Trophoblast cell (in vitro differentiated cells and primary cell): ENCODE measurements at regions not wholly inside any gene's neighbourhood (a gene's known extent, or its start where the extent isn't known, plus 50 kb on each side); places are given as distances from the start of the nearest gene placed in this dataset.

Experiments used
- DNase-seq, 2 donors: peaks; one replicate each; pipeline ENCODE4 v3.0.0-alpha.2; 2016
- H2AFZ ChIP-seq: 2 replicates; pipeline ENCODE4 v1.6.1; 2013; ENCODE audit warnings: low read length, moderate library complexity, mild to moderate bottlenecking; ENCODE audit not compliant: insufficient read depth, poor library complexity
- H2AK5ac ChIP-seq: 2 replicates; pipeline ENCODE4 v1.6.1; 2013; ENCODE audit warnings: mild to moderate bottlenecking, low read length
- H2BK120ac ChIP-seq: 2 replicates; pipeline ENCODE4 v1.6.1; 2013; ENCODE audit warnings: low read length, mild to moderate bottlenecking, moderate library complexity; ENCODE audit not compliant: insufficient read depth, poor library complexity
- H2BK12ac ChIP-seq: 2 replicates; pipeline ENCODE4 v1.6.1; 2013; ENCODE audit warnings: mild to moderate bottlenecking, low read length, moderate library complexity
- H2BK5ac ChIP-seq: 2 replicates; pipeline ENCODE4 v1.6.1; 2013; ENCODE audit warnings: low read length, low read depth, moderate library complexity, mild to moderate bottlenecking; ENCODE audit not compliant: poor library complexity
- H3K14ac ChIP-seq: 2 replicates; pipeline ENCODE4 v1.6.1; 2013; ENCODE audit warnings: mild to moderate bottlenecking, low read length
- H3K18ac ChIP-seq: 2 replicates; pipeline ENCODE4 v1.6.1; 2013; ENCODE audit warnings: mild to moderate bottlenecking, low read length
- H3K23ac ChIP-seq: 2 replicates; pipeline ENCODE4 v1.6.1; 2013; ENCODE audit warnings: low read length
- H3K27ac ChIP-seq: 2 replicates; pipeline ENCODE4 v1.5.1; 2013; ENCODE audit warnings: low read depth, mild to moderate bottlenecking, inconsistent platforms, low read length, moderate library complexity
- H3K27me3 ChIP-seq: 2 replicates; pipeline ENCODE4 v1.6.1; 2013; ENCODE audit warnings: inconsistent platforms, mild to moderate bottlenecking, low read length, moderate library complexity; ENCODE audit not compliant: insufficient read depth
- H3K36me3 ChIP-seq, 2 experiments: 1 replicate in 1 of 2; 2 replicates in 1 of 2; pipeline ENCODE4 v1.6.1; 2013; ENCODE audit warnings: low read length in 2 of 2, mild to moderate bottlenecking in 2 of 2, moderate library complexity in 1 of 2; ENCODE audit not compliant: insufficient read depth in 2 of 2, control insufficient read depth in 1 of 2
- H3K4ac ChIP-seq: 2 replicates; pipeline ENCODE4 v1.6.1; 2013; ENCODE audit warnings: low read depth, mild to moderate bottlenecking, low read length, moderate library complexity
- H3K4me1 ChIP-seq, 2 experiments: 1 replicate in 1 of 2; 2 replicates in 1 of 2; pipeline ENCODE4 v1.6.1; 2013; ENCODE audit warnings: low read length in 2 of 2, mild to moderate bottlenecking in 2 of 2, moderate library complexity in 1 of 2; ENCODE audit not compliant: insufficient read depth in 2 of 2, control insufficient read depth in 1 of 2
- H3K4me2 ChIP-seq: 2 replicates; pipeline ENCODE4 v1.6.1; 2013; ENCODE audit warnings: inconsistent platforms, mild to moderate bottlenecking, low read length, moderate library complexity
- H3K4me3 ChIP-seq: 2 replicates; pipeline ENCODE4 v1.5.1; 2013; ENCODE audit warnings: mild to moderate bottlenecking, low read depth, low read length, inconsistent platforms
- H3K79me1 ChIP-seq: one replicate; pipeline ENCODE4 v1.6.1; 2013; ENCODE audit warnings: low read length
- H3K79me2 ChIP-seq: 2 replicates; pipeline ENCODE4 v1.6.1; 2013; ENCODE audit warnings: low read length, mild to moderate bottlenecking; ENCODE audit not compliant: control insufficient read depth, insufficient read depth, poor library complexity
- H3K9ac ChIP-seq: 2 replicates; pipeline ENCODE4 v1.6.1; 2013; ENCODE audit warnings: mild to moderate bottlenecking, low read length
- H3K9me3 ChIP-seq: 2 replicates; pipeline ENCODE4 v1.6.1; 2013; ENCODE audit warnings: low read depth, mild to moderate bottlenecking, control low read depth, inconsistent platforms, low read length; ENCODE audit not compliant: insufficient read depth
- H4K12ac ChIP-seq: 2 replicates; pipeline ENCODE4 v1.6.1; 2013; ENCODE audit warnings: low read depth, mild to moderate bottlenecking, low read length, moderate library complexity
- H4K8ac ChIP-seq: 2 replicates; pipeline ENCODE4 v1.6.1; 2013; ENCODE audit warnings: low read depth, mild to moderate bottlenecking, low read length, moderate library complexity
- H4K91ac ChIP-seq: one replicate; pipeline ENCODE4 v1.6.1; 2013; ENCODE audit warnings: low read depth, mild to moderate bottlenecking, low read length, moderate library complexity
- WGBS: extraction: QIAGEN DNeasy Blood & Tissue Kit; methylation state at CpG from one replicate; pipeline ENCODE4 v1.1.7; 2013; ENCODE audit warnings: missing lambda C conversion rate; ENCODE audit not compliant: insufficient read length, insufficient coverage; ENCODE audit errors: extremely low coverage; 5-methylcytosine and 5-hydroxymethylcytosine counted together

DNA sequence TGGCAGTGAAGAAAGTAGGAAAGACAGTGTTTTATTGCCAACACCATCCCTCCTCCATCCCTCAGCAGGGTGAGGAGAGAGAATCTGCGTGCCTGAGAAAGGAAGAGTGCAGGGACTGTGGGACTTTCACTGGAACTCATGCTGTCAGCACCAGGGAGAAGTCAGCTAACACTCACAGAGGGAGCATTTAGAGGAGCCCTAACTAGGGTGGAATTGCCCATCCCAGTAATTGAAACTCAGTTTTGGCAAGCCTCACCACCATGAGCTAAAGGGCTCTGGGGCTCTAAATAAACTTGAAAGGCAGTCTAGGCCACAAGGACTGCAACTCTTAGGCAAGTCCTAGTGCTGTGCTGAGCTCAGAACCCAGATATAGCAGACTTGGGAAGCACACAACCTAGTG, 622.3 kb downstream of the SEMA5A start:
- peaks cover 1% of the 10 kb centered on the region for H3K9me3 ChIP-seq
- H3K79me1 ChIP-seq = no peaks in the 10 kb centered on the region
- no peak for DNase-seq
- H2BK12ac ChIP-seq = no peak overlapping the region
- H4K12ac ChIP-seq = no peak overlapping the region
- no peak overlapping the region for H3K18ac ChIP-seq
- H3K4ac ChIP-seq = no peak overlapping the region
- no peak overlapping the region for H3K14ac ChIP-seq
- no peak overlapping the region for H3K4me3 ChIP-seq
- no peaks in the 10 kb centered on the region for H3K36me3 ChIP-seq
- no CpG with 5 or more reads among the region's 1 CpG for WGBS
- H3K27ac ChIP-seq = no peak overlapping the region
- no peak overlapping the region for H2AK5ac ChIP-seq
- H4K91ac ChIP-seq = no peak overlapping the region
- no peaks in the 10 kb centered on the region for H3K27me3 ChIP-seq
- no peak overlapping the region for H2BK120ac ChIP-seq
- no peak overlapping the region for H3K4me2 ChIP-seq
- H3K4me1 ChIP-seq = no peaks in the 10 kb centered on the region
- no peak overlapping the region for H3K23ac ChIP-seq
- H3K79me2 ChIP-seq = no peaks in the 10 kb centered on the region
- no peak overlapping the region for H2BK5ac ChIP-seq
- H3K9ac ChIP-seq = no peak overlapping the region
- H2AFZ ChIP-seq = no peak overlapping the region
- no peak overlapping the region for H4K8ac ChIP-seq

DNA sequence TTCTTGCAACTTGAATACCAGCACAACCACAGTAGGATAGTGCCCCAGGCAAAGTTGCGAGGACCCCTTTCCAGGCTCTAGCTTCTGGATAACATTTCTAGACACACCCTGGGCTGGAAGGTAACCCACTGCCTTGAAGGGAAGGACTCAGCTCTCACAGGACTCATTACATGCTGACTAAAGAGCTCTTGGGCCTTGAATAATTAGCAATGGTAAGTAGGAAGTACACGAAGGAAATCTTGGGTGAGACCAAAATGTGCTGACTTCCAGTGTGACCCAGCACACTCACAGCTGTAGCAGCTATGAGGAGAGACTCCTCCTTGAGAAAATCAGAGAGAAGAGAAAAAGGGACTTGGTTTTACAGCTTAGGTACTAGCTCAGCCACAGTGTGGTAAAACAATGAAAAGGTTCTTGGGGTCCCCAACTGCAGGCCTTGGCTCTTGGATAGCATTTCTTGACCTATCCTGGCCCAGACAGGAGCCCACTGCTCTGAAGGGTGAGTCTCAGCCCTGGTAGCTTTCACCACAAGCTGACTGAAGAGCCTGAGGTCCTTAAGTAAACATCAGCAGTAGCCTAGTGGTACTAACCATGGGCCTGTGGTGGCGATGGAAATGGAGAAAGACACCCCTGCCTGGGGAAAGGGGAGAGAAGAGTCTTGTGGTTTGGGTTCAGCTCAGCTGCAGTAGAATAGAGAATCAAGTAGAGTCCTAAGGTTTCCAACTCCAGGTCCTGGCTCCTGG, 621.7 kb downstream of the SEMA5A start:
- Histone ChIP-seq H3K14ac (no peak overlapping the region), H2BK120ac (no peak overlapping the region), H2AFZ (no peak overlapping the region), H4K8ac (no peak overlapping the region), H3K23ac (no peak overlapping the region), H3K18ac (no peak overlapping the region), H3K27me3 (no peaks in the 10 kb centered on the region), H4K12ac (no peak overlapping the region), H3K9ac (no peak overlapping the region), H3K27ac (no peak overlapping the region), H3K4me1 (no peaks in the 10 kb centered on the region), H4K91ac (no peak overlapping the region), H3K4ac (no peak overlapping the region), H2AK5ac (no peak overlapping the region), H3K4me3 (no peak overlapping the region), H3K36me3 (no peaks in the 10 kb centered on the region), H2BK12ac (no peak overlapping the region), H2BK5ac (no peak overlapping the region), H3K79me1 (no peaks in the 10 kb centered on the region), H3K79me2 (no peaks in the 10 kb centered on the region), H3K4me2 (no peak overlapping the region), H3K9me3 (no peaks in the 10 kb centered on the region)
- whole genome bisulfite sequencing = no CpG with 5 or more reads among the region's 3 CpGs
- DNase-seq = no peak

DNA sequence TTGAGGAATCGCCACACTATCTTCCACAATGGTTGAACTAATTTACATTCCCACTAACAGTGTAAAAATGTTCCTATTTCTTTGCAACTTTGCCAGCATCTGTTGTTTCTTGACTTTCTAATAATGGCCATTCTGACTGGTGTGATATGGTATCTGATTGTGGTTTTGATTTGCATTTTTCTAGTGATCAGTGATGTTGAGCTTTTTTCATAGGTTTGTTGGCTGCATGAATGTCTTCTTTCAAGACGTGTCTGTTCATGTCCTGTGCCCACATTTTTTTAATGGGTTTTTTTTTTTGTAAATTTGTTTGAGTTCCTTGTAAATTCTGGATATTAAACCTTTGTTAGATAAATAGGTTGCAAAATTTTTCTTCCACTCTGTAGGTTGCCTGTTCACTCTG, 615.9 kb downstream of the SEMA5A start:
- H2AK5ac ChIP-seq = no peak overlapping the region
- H4K91ac ChIP-seq = no peak overlapping the region
- H4K12ac ChIP-seq = no peak overlapping the region
- no peak overlapping the region for H4K8ac ChIP-seq
- H3K18ac ChIP-seq = no peak overlapping the region
- H3K4me2 ChIP-seq = no peak overlapping the region
- H3K14ac ChIP-seq = no peak overlapping the region
- H3K79me2 ChIP-seq = no peaks in the 10 kb centered on the region
- no peak overlapping the region for H2BK12ac ChIP-seq
- H3K27me3 ChIP-seq = no peaks in the 10 kb centered on the region
- H3K23ac ChIP-seq = no peak overlapping the region
- no peaks in the 10 kb centered on the region for H3K36me3 ChIP-seq
- no peak overlapping the region for H3K4me3 ChIP-seq
- no peaks in the 10 kb centered on the region for H3K79me1 ChIP-seq
- H2AFZ ChIP-seq = no peak overlapping the region
- no CpG with 5 or more reads among the region's 2 CpGs for WGBS
- H3K27ac ChIP-seq = no peak overlapping the region
- H3K9ac ChIP-seq = no peak overlapping the region
- peaks cover 2% of the 10 kb centered on the region for H3K9me3 ChIP-seq
- DNase-seq = no peak
- H3K4ac ChIP-seq = no peak overlapping the region
- no peak overlapping the region for H2BK120ac ChIP-seq
- H2BK5ac ChIP-seq = no peak overlapping the region
- H3K4me1 ChIP-seq = no peaks in the 10 kb centered on the region

DNA sequence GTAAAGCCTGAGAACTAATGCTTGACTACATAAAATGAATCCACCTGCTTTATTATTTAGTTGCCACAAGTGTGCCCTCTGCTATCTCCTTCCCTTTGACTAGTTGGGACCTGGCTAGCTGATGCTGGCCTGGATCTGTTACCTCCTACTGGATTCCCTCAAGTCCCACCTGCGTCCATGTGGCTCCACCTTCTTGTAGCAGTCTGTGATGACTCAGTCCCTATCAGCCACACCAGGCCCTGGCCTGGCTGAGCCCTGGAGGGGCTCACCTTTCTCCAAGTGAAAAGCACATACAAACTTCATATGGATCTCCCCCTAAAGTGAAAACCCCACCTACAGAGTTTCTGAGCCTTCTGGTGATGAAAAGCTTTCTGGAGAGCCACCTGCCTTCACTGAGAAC, 611.4 kb downstream of the SEMA5A start:
- Histone ChIP-seq H3K9ac (no peak overlapping the region), H3K79me2 (no peaks in the 10 kb centered on the region), H2AK5ac (no peak overlapping the region), H3K4me2 (no peak overlapping the region), H4K12ac (no peak overlapping the region), H3K27ac (no peak overlapping the region), H4K8ac (no peak overlapping the region), H3K27me3 (no peaks in the 10 kb centered on the region), H3K4me1 (peaks cover 0 to 4% of the 10 kb centered on the region in 2 experiments), H3K18ac (no peak overlapping the region), H2BK5ac (no peak overlapping the region), H2BK120ac (no peak overlapping the region), H3K9me3 (peaks cover 2% of the 10 kb centered on the region), H2AFZ (no peak overlapping the region), H3K4me3 (no peak overlapping the region), H3K14ac (no peak overlapping the region), H4K91ac (no peak overlapping the region), H3K36me3 (no peaks in the 10 kb centered on the region), H3K23ac (no peak overlapping the region), H3K4ac (no peak overlapping the region), H2BK12ac (no peak overlapping the region), H3K79me1 (no peaks in the 10 kb centered on the region)
- DNase-seq = no peak
- WGBS = no CpG with 5 or more reads among the region's 1 CpG
